GM18867 (cell line): ENCODE measurements at regions not wholly inside any gene's neighbourhood (a gene's known extent, or its start where the extent isn't known, plus 50 kb on each side); places are given as distances from the start of the nearest gene placed in this dataset.
"Not testable (repeated sequence)": the region's sequence is repeated elsewhere in the genome, so short reads cannot be mapped to it uniquely, and the experiment has no call there.

Experiments used
- ATAC-seq: cut with Tn5 transposase; IDR thresholded peaks from one replicate; pipeline ENCODE4 v1.9.1; 2021; ENCODE audit warnings: mild to moderate bottlenecking, moderate library complexity; ENCODE audit not compliant: unreplicated experiment

DNA sequence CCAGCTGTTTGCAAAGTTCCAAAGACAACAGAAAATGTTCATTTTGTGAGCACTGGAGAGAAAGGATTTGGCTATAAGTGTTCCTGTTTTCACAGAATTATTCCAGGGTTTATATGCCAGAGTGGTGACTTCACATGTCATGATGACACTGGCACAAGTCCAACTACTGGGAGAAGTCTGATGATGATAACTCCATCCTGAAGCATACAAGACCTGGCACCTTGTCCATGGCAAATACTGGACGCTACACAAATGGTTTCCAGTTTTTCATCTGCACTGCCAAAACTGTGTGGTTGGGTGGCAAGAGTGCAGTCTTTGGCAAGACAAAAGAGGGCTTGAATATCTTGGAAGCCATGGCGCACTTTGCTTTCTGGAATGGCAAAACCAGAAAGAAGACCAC, 385.0 kb downstream of the CDH11 start:
- ATAC-seq, result no peak

DNA sequence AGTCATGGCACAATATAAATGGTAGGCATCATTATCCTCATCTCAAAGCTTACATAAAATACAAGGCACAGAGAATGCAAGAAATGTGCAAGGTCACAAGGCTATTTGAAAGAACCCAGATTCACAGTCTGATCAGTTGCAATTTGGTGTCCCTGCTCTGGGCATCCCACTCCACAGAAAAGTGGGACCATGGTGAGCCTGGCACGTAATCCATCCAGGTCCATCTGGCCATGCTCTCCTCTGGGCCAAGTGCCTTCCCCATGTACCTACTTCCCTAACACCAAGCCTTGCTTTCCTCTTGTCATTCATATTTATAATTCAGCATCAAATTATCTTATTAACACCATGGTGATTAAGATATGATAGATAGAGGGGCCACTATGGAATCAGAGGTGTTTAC, 390.0 kb downstream of the CDH11 start:
- no peak for ATAC-seq

DNA sequence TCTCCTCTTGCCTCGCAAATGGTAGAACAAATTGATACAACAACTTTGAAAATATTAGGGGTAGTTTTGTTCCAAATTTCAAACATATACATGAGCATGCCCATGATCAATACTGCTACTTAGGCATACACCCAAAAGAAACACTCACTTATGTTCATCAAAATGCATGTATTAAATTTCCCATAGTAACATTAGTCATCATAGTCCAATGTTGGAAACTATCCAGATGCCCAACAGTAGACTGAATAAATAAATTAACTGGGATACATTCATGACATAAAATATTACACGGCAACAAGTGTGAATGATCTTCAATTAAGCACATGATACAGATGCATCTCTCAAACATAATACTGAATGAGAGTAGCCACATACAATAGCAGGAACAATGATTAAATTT, 391.6 kb downstream of the CDH11 start:
- no peak for ATAC-seq

DNA sequence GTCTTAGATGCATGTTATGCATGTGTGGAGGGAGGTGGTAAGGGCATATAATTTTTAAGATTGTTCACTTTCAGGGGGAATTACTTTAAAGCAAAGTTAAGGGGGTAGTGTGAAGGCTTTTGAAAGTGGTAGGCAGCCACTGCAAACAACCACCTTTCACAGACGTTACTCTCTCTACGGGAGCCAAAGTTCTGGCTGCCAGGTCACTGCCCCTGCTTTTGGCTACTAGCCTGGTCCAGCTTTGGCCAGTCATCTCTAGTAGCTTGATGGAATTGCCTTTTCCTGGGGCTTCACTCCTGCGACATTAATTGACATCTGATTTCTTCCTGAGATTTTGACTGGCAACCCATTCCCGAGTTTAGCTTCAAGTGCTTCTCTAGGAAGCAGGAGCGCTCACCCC, 397.5 kb downstream of the CDH11 start:
- no peak for ATAC-seq

DNA sequence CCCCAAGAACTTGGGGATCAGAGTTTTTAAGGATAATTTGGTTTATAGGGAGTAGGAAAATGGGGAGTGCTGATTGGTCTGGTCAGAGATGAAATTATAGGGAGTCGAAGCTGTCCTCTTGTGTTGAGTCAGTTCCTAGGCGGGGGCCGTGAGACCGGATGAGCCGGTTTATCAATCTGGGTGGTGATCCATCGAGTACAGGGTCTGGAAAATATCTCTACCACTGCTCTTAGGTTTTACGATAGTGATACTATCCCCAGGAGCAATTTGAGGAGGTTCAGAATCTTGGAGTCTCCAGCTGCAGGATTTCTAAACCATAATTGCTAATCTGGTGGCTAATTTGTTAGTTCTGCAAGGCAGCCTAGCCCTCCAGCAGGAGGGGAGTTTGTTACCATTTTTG, 403.4 kb downstream of the CDH11 start:
- ATAC-seq, result no peak

DNA sequence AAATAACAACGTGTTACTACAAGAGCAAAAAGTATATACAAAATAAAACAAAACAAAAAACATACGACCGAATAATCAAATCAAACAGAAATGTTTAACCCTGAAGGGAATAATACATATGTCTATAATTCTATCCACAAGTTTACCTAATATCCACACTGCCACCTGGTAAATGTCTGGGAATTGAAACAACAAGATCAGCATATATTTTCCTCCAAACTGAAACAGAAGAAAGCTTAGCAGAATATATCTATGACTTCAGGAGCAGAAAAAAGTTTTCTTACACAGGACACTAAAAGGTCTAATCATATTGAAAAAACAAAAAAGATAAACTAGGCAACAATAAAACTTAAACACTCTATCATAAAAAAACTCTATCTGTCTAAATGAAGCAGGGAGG, 404.0 kb downstream of the CDH11 start:
- no peak for ATAC-seq

DNA sequence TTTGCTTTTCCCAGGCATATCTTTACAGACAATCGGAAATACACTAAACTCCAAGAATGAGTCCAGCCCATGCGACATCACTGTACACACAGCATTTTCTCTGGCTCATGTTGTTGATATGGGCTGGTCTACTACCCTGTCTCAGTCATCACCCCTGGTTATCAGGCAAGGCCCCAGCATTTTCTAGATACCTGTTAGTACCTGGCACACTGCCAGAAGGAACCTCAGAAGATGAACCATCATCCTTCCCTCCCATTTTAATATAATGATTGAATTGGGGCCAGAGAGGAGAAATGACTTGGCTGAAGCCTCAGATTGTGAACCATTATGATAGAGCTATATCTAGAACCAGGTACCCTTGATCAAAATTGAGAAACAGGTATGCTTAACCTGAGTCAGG, 406.2 kb downstream of the CDH11 start:
- no peak for ATAC-seq

DNA sequence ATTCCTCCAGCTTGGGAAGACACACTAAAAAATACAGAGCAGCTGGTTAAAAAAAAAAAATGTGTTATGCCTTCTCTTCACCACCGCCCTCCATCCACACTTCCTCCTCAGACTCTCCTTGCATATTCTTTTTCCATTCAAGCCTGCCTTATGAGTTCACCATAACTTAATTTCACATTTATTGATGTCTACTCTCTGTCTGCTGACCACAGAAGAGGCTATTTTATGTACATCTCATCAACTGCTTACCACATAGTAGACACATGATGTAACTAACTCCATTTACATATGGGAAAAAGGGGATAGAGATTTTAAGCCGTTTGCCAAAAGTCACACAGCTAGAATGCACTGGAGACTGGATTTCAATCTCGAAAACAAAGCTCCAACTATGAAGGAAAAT, 409.8 kb downstream of the CDH11 start:
- no peak for ATAC-seq

DNA sequence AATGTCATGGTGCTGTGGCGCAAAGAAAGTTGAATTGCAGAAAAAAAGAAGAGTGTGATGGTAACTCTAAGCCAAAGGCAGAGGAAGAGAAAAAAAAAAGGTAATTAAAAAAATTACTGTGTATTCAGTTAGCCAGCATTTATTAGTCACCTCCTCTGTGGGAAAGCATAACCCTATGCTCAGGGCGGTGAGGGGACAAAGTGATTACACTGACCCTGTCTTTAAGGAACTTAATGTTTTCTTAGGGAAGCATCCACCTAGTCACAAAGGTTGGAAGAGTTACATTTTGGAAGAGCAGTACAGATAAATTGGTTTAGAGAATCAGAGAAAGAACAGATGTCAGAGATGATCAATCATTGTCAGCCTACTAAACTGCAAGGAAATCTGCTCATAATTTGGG, 410.3 kb downstream of the CDH11 start:
- no peak for ATAC-seq

DNA sequence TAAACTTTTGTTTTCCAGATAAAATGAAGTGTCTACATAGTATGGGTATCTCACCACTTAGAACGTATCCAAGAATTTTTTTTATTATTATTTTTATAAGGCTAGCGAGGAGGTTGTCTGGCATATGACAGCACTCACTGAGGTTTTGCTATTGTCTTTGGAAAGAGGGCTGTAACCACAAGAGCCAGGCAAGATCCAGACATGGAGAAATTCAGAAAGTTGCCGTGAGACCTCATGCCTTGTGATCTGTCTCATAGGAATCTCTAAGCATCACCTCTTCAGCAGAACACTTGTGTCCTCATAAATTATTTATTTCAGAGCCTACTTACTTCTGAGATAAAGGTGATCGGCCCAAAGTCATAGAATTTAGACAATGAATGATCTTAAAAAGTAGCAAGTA, 410.8 kb downstream of the CDH11 start:
- no peak for ATAC-seq

DNA sequence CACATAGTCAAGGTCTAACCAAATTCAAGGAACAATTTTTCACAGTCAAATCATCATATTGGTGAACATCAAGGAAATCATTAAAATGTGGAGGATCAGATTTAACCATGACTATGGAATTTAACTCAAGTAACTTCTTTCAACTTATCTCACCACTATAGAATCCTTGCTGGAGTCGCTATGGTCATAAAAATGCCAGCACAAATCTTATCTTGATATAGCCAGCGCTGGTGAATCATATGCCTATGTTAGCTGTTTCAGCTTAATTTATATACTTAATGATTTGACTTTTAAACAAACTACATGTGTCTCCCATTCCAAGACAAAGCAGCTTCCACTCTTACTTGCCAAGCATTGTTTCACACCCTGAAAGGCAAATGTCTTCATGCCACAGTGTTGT, 416.4 kb downstream of the CDH11 start:
- no peak for ATAC-seq

DNA sequence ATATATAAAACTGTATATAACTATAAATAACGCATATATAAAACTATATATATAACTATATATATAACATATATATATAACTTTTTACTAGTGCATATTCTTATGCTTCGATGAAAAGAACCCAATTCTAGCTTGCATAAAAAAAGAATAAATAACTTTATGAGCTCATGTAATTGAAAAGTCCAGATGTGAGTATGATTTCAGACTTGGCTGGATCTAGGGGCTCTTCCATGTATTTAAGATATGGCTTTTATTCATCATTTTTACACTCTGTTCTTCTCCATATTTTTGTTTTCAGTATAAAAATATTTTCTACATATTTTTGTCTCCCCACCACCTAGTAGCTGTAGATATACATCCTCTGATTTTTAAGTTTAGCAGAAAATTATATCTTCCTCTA, 417.5 kb downstream of the CDH11 start:
- ATAC-seq, result no peak

DNA sequence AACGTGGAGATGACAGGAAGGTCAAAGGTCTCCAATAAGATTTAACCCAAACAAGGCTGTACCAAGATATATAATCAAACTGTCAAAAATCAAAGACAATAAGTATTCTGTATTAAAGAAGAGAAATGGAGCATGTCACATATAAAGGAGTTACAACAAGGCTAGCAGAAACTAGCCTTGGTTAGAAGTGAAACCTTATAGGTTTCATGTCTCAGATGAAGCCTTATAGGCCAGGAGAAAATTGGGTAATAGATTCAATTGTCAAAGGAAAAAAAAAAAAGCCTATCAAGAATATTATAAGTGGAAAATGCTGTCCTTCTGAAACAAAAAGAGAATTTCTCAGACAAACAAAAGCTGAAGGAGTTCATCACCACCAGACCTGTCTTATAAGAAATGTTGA, 419.4 kb downstream of the CDH11 start:
- ATAC-seq, result no peak

DNA sequence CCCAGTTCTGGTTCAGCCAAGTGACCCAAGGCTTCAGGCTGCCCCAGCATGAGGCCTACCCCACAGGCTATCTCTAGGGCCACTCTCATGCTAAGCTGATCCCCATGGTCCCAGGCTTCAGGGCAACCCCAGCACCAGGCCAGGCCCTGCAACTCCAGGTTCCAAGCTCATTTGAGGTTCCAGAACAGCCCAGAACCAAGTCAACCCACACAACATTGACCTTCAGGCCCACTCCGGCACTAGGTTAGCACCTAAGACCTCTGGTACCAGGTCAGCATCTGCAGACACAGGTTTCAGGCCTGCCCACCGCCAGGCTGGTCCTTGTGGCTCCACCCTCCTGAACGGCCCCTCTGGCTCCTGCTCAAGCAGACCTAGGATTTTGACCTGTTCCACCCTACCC, 421.2 kb downstream of the CDH11 start:
- ATAC-seq, result no peak

DNA sequence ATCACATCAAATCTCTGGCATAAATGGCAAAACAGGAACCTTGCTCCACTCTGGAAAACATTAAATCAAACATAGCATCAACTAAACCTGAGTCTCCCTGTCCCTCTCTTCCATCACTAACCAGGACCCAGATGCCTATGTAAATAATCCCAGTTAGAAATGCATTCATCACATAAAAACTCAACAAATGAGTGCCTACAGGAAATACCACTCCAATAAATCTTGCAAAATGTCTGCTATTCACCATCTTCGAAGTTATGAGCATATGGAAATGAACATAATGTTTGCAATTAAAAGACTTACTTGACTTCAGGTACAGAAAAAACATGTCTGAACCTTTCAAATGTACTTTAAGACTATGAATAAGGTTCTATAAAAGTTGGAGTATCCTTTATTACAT, 425.0 kb downstream of the CDH11 start:
- ATAC-seq, result no peak

DNA sequence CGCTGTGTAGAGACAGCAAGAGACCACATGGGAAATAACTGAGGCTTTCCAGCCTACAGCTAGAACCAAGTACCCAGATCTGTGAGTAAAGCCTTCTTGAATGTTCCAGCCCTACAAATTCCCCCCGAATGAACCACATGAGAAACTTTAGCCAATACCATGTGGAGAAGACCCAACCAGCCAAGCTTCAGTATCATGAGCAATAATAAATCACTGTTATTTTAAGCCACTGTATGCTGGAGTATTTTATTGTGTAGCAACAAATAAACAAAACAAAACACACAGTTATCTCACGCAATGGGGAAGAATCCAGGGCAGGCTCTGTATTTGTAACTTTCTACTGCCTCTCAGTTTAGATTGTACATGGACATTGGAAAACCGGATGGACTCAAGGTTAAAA, 426.2 kb downstream of the CDH11 start:
- ATAC-seq, result no peak

DNA sequence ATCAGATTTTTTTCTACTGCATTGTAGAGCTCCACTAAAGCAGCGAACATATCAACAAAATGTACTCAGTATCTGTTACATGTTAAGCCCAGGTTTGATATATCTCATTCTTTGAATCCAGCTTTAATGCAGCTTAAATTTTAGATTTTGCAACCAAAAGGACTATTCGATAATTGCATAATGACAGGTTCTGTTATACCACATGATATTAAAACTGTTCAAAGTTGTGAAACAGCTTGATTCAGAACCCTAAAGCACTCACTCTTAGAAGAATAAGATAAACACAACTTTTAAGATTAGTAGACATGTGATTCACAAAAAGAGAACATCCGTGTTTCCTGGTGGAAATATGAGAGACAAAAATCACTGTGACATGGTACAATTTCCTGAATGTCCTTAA, 427.9 kb downstream of the CDH11 start:
- ATAC-seq, result no peak

DNA sequence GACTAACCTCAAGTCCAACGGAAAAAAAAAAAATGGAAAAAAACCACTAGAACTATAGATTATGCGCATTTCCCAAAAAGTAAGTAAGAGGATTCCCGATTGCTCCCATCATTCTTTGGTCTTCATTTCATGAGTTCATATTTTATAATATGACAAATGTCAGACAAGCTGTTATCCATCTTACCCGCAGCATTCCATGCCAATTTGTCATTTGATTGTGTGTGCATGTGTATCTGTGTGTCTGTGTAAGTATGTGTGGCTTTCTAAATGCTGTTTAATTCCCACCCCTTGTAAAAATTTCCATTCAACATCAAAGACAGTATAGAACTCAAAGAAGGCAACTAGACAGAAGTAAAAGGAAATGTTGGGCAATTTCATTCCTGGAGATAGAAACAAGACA, 434.1 kb downstream of the CDH11 start:
- ATAC-seq, result no peak

DNA sequence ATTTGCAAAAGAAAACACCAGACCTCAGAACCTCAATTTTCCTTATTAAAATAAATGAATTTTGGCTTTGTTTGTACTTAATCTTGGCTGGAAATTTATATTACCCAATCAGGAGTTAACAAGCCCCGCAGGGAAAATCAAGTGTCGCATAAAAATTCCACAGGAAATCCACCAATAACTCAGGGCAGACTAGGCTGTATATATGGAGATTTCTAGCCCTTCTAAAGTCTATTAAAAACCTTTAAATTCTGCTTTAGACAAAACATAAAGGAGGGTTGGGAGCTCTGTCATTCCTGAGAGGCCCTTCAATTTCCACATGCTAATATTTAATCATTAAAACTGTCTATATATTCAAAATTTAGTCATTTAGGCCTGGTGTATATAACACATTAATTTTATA, 434.7 kb downstream of the CDH11 start:
- ATAC-seq, result no peak

DNA sequence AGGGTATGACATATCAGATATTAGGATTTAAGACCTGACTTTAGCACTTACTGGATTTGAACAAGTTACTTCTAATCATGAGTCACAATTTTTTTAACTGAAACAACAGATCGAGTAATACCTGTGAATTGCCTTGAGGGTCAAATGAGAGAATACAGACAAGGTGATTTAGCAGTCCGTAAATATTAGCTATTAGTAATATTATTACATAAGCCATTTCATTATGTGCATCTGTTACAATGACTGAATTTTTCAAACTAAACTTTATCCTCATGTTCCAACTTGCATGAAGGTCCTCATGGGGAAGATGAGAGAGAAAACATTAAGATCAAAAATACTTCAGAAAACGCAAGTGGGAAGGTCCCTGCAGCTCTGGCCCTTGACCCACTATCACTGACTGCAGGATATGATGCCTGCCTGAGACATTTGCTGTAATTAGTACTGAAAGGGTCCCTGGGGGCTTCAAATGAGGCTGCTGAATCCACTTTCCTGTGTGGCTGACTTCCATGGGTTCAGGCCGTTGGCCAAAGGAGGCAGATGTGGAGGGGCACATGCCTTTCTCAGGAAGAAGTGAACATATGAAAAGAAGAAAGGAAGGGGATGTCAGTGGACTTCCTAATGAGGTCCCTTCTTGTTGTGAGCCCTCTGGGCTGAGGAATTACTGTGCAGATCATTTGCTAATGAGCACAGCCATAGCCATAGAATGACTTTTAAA, 441.7 kb downstream of the CDH11 start:
- no peak for ATAC-seq

DNA sequence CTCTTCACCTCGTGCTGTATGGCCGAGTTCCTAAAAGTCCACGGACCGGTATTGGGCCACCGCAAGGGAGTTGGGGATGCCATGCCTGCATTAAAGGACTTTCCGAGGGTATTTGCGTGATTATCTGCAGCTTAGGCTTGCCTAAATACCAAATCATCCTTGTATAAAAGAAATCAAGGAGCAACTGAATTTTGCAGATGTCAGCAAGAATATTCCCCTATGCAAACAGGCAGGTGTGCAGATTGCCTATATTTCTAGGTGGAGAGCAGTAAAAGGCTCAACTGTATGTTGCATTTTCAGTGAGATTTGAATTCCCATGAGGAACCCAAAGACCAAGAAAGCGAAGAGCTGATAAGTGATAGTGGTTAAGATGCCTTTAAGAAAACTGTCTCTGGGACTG, 452.3 kb downstream of the CDH11 start:
- ATAC-seq, result no peak

DNA sequence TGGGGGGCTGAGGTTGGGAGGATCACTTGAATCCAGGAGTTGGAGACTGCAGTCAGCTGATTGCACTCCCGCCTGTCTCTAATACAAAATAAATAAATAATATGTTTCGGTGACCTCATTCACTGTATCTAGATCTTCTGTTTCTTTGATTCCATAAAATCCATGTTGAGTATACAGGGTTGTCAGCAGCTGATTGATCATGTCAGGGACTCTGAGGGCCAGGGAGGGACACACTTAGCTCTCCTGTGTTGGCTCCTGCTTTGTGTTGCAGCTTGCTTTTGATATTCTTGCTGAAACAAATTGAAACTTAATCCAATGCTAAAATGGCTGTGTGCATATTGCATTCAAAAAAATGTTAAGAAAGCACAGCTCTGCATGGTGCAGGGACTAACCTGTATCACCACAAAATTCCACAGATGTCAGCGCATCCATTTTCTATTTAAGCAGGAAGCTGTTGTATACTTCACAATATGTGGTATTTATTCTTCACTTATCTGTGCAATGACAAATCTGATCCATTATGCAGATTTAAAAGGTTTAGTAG, 454.5 kb downstream of the CDH11 start:
- no peak for ATAC-seq

DNA sequence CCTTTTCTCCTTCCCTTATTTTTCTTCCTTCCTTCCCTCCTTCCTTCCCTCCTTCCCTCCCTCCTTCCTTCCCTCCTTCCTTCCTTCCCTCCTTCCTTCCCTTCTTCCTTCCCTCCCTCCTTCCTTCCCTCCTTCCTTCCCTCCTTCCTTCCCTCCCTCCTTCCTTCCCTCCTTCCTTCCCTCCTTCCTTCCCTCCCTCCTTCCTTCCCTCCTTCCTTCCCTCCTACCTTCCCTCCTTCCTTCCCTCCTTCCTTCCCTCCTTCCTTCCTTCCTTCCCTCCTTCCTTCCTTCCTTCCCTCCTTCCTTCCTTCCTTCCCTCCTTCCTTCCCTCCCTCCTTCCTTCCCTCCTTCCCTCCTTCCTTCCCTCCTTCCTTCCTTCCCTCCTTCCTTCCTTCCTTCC, 459.6 kb downstream of the CDH11 start:
- not testable (repeated sequence) for ATAC-seq
